H9 (cell line): ENCODE measurements at regions not wholly inside any gene's neighbourhood (a gene's known extent, or its start where the extent isn't known, plus 50 kb on each side); places are given as distances from the start of the nearest gene placed in this dataset.

Source experiments
- DNase-seq: peaks from one replicate; pipeline ENCODE4 v3.0.0-alpha.2; 2017
- H2AFZ ChIP-seq: one replicate; pipeline ENCODE4 v1.6.1; 2013; ENCODE audit warnings: mild to moderate bottlenecking, low read length, control low read depth, moderate library complexity
- H2AK5ac ChIP-seq: 2 replicates; pipeline ENCODE4 v1.6.1; 2013; ENCODE audit warnings: low read length, control low read depth, mixed read lengths; ENCODE audit not compliant: insufficient read length
- H2BK120ac ChIP-seq: one replicate; pipeline ENCODE4 v1.6.1; 2013; ENCODE audit warnings: low read depth, mild to moderate bottlenecking, low read length, control low read depth, inconsistent platforms; ENCODE audit not compliant: poor library complexity, severe bottlenecking
- H2BK12ac ChIP-seq: 2 replicates; pipeline ENCODE4 v1.6.1; 2013; ENCODE audit warnings: low read length, control low read depth, mixed read lengths, low read depth; ENCODE audit not compliant: insufficient read length
- H2BK15ac ChIP-seq: 2 replicates; pipeline ENCODE4 v1.6.1; 2013; ENCODE audit warnings: low read depth, low read length, control low read depth
- H2BK20ac ChIP-seq: one replicate; pipeline ENCODE4 v1.6.1; 2013; ENCODE audit warnings: low read depth, mild to moderate bottlenecking, low read length, control low read depth, inconsistent platforms; ENCODE audit not compliant: poor library complexity, severe bottlenecking
- H2BK5ac ChIP-seq: 2 replicates; pipeline ENCODE4 v1.6.1; 2013; ENCODE audit warnings: low read length, control low read depth, mixed read lengths; ENCODE audit not compliant: insufficient read length
- H3K14ac ChIP-seq: 2 replicates; pipeline ENCODE4 v1.6.1; 2013; ENCODE audit warnings: low read length, control low read depth; ENCODE audit not compliant: insufficient read depth
- H3K18ac ChIP-seq: 2 replicates; pipeline ENCODE4 v1.6.1; 2013; ENCODE audit warnings: low read depth, mild to moderate bottlenecking, mixed read lengths, low read length, control low read depth; ENCODE audit not compliant: insufficient read length
- H3K23ac ChIP-seq: 2 replicates; pipeline ENCODE4 v1.6.1; 2013; ENCODE audit warnings: low read length, control low read depth, mixed read lengths, low read depth; ENCODE audit not compliant: insufficient read length
- H3K23me2 ChIP-seq: 2 replicates; pipeline ENCODE4 v1.6.1; 2013; ENCODE audit warnings: low read depth, mild to moderate bottlenecking, mixed read lengths, low read length, control low read depth; ENCODE audit not compliant: insufficient read length, poor library complexity, severe bottlenecking
- H3K27ac ChIP-seq: 2 replicates; pipeline ENCODE4 v1.5.1; 2013; ENCODE audit warnings: low read length, control low read depth, mixed read lengths, low read depth; ENCODE audit not compliant: insufficient read length
- H3K27me3 ChIP-seq: 2 replicates; pipeline ENCODE4 v1.6.1; 2013; ENCODE audit warnings: low read length, control low read depth, inconsistent platforms; ENCODE audit not compliant: insufficient read depth
- H3K4ac ChIP-seq: 2 replicates; pipeline ENCODE4 v1.6.1; 2013; ENCODE audit warnings: low read depth, mild to moderate bottlenecking, control low read depth, inconsistent platforms, low read length, moderate library complexity
- H3K4me1 ChIP-seq: 2 replicates; pipeline ENCODE4 v1.6.1; 2013; ENCODE audit warnings: low read length, control low read depth, inconsistent platforms; ENCODE audit not compliant: insufficient read depth
- H3K4me2 ChIP-seq: 2 replicates; pipeline ENCODE4 v1.6.1; 2013; ENCODE audit warnings: low read length, control low read depth, mixed read lengths; ENCODE audit not compliant: insufficient read length, insufficient read depth
- H3K56ac ChIP-seq: 2 replicates; pipeline ENCODE4 v1.6.1; 2013; ENCODE audit warnings: low read depth, mild to moderate bottlenecking, mixed read lengths, low read length, control low read depth; ENCODE audit not compliant: insufficient read length
- H3K79me1 ChIP-seq: 2 replicates; pipeline ENCODE4 v1.6.1; 2013; ENCODE audit warnings: low read depth, mild to moderate bottlenecking, moderate library complexity, low read length, control low read depth, inconsistent platforms; ENCODE audit not compliant: insufficient read depth, poor library complexity, severe bottlenecking
- H3K79me2 ChIP-seq: 2 replicates; pipeline ENCODE4 v1.6.1; 2013; ENCODE audit warnings: low read length, control low read depth, inconsistent platforms; ENCODE audit not compliant: insufficient read depth
- H3K9ac ChIP-seq: 2 replicates; pipeline ENCODE4 v1.6.1; 2013; ENCODE audit warnings: low read length, control low read depth, mixed read lengths; ENCODE audit not compliant: insufficient read length; ENCODE audit errors: extremely low read depth
- H3K9me3 ChIP-seq: one replicate; pipeline ENCODE4 v1.6.1; 2013; ENCODE audit warnings: low read depth, low read length, inconsistent platforms; ENCODE audit not compliant: control insufficient read depth
- H3T11ph ChIP-seq: one replicate; pipeline ENCODE4 v1.6.1; 2013; ENCODE audit warnings: mild to moderate bottlenecking, low read length, control low read depth, inconsistent platforms
- H4K20me1 ChIP-seq: one replicate; pipeline ENCODE4 v1.6.1; 2013; ENCODE audit not compliant: control insufficient read depth, insufficient read length, insufficient read depth
- H4K5ac ChIP-seq: 2 replicates; pipeline ENCODE4 v1.6.1; 2013; ENCODE audit warnings: low read depth, mild to moderate bottlenecking, mixed read lengths, low read length, control low read depth; ENCODE audit not compliant: insufficient read length
- H4K8ac ChIP-seq: replicated peaks from 2 replicates; pipeline ENCODE4 v1.6.1; 2013; ENCODE audit warnings: low read length, control low read depth, mixed read lengths, low read depth; ENCODE audit not compliant: insufficient read length
- H4K91ac ChIP-seq: 2 replicates; pipeline ENCODE4 v1.6.1; 2013; ENCODE audit warnings: low read depth, mild to moderate bottlenecking, moderate library complexity, mixed read lengths, low read length, control low read depth; ENCODE audit not compliant: insufficient read length
- H3K27ac Mint-ChIP-seq, 3 experiments: 2 replicates in 2 of 3; 3 replicates in 1 of 3; pipeline ENCODE4 v1.8.0; 2020 to 2021; ENCODE audit warnings: mixed read lengths in 3 of 3, mild to moderate bottlenecking in 1 of 3, moderate library complexity in 1 of 3
- H3K27me3 Mint-ChIP-seq: 2 replicates; pipeline ENCODE4 v1.8.0; 2021; ENCODE audit warnings: low read depth, mild to moderate bottlenecking, moderate library complexity, mixed read lengths
- H3K36me3 Mint-ChIP-seq, 3 experiments: 2 replicates in 2 of 3; 3 replicates in 1 of 3; pipeline ENCODE4 v1.8.0; 2020 to 2021; ENCODE audit warnings: low read depth in 3 of 3, mixed read lengths in 3 of 3; ENCODE audit not compliant: insufficient read depth in 1 of 3
- H3K4me1 Mint-ChIP-seq, 2 experiments: 2 replicates each; pipeline ENCODE4 v1.8.0; 2020; ENCODE audit warnings: mixed read lengths in 2 of 2
- H3K4me3 Mint-ChIP-seq, 2 experiments: 2 replicates in 1 of 2; 3 replicates in 1 of 2; pipeline ENCODE4 v1.8.0; 2020 to 2021; ENCODE audit warnings: mild to moderate bottlenecking in 2 of 2, mixed read lengths in 2 of 2, moderate library complexity in 1 of 2
- H3K9me3 Mint-ChIP-seq, 2 experiments: 2 replicates in 1 of 2; 3 replicates in 1 of 2; pipeline ENCODE4 v1.8.0; 2020; ENCODE audit warnings: mild to moderate bottlenecking in 2 of 2, mixed read lengths in 2 of 2, moderate library complexity in 1 of 2
- CTCF ChIP-seq: fragments of 200-600 bp; sonication (generic); conservative IDR thresholded peaks from 3 replicates; pipeline ENCODE4 v1.8.0; 2021; ENCODE audit warnings: antibody characterized with exemption, mild to moderate bottlenecking
- WGBS: extraction: QIAGEN DNeasy Blood & Tissue Kit; methylation state at CpG from one replicate; pipeline ENCODE4 v1.1.7; 2013; ENCODE audit warnings: missing lambda C conversion rate, low lambda C conversion rate, mixed read lengths; ENCODE audit not compliant: insufficient read length; ENCODE audit errors: extremely low coverage; 5-methylcytosine and 5-hydroxymethylcytosine counted together

GRCh38 chr11:127194521-127194920, 194.0 kb upstream of the KIRREL3 start:
- Histone ChIP-seq H4K8ac (no peak overlapping the region), H3T11ph (no peak overlapping the region), H3K27ac (no peak overlapping the region), H3K4ac (no peak overlapping the region), H2BK12ac (no peak overlapping the region), H2AFZ (no peak overlapping the region), H2BK15ac (no peak overlapping the region), H3K27me3 (no peaks in the 10 kb centered on the region), H4K5ac (no peak overlapping the region), H3K79me1 (no peaks in the 10 kb centered on the region), H3K9ac (no peak overlapping the region), H3K18ac (no peak overlapping the region), H3K23me2 (no peaks in the 10 kb centered on the region), H3K14ac (no peak overlapping the region), H3K79me2 (no peaks in the 10 kb centered on the region), H3K4me2 (no peak overlapping the region), H2AK5ac (no peak overlapping the region), H2BK20ac (no peak overlapping the region), H3K56ac (no peak overlapping the region), H2BK120ac (no peak overlapping the region), H4K20me1 (no peaks in the 10 kb centered on the region), H3K9me3 (no peaks in the 10 kb centered on the region), H2BK5ac (no peak overlapping the region), H3K4me1 (peaks cover 5% of the 10 kb centered on the region; the same call in 1 of the 2 replicates), H4K91ac (no peak overlapping the region), H3K23ac (no peak overlapping the region)
- no CpG with 5 or more reads among the region's 7 CpGs for WGBS
- H3K4me3 Mint-ChIP-seq, result no peak overlapping the region
- H3K9me3 Mint-ChIP-seq, result no peaks in the 10 kb centered on the region
- no peak for TF ChIP-seq CTCF
- no peak for DNase-seq
- H3K27ac Mint-ChIP-seq, result no peak overlapping the region
- H3K4me1 Mint-ChIP-seq, result peaks cover 16 to 19% of the 10 kb centered on the region in 2 experiments
- H3K27me3 Mint-ChIP-seq, result no peaks in the 10 kb centered on the region
- H3K36me3 Mint-ChIP-seq, result no peaks in the 10 kb centered on the region
